Kasumi-1 (cell line): ENCODE measurements at regions not wholly inside any gene's neighbourhood (a gene's known extent, or its start where the extent isn't known, plus 50 kb on each side); places are given as distances from the start of the nearest gene placed in this dataset.
"Not testable (repeated sequence)": the region's sequence is repeated elsewhere in the genome, so short reads cannot be mapped to it uniquely, and the experiment has no call there.

Source experiments
- DNase-seq, 2 experiments: peaks; one replicate each; lab custom pipeline; 2025; lab: John Stamatoyannopoulos, UW

- no peak for DNase-seq
These were observed 542.1 kb downstream of the PRR16 start for GRCh38 chr5:121006217-121006616.

DNA sequence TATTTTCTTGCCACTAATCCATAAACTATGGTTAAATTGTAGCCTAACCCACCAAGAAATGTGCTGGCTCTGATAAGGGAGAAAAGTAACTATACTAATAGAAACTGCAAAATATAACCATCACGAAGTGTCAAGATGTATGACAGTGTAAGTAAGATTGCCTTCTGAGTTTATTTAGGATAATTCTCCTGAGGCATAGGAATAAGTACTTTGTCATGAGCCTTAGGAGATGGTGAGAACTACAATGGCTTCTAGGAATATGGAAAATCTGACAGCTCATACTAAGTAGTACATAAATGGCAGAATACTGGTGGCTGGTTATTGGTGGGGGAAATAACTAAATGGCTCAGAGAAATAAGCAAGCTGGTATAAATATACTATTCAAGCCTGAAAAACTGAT lies 543.9 kb downstream of the PRR16 start:
- DNase-seq = no peak

DNA sequence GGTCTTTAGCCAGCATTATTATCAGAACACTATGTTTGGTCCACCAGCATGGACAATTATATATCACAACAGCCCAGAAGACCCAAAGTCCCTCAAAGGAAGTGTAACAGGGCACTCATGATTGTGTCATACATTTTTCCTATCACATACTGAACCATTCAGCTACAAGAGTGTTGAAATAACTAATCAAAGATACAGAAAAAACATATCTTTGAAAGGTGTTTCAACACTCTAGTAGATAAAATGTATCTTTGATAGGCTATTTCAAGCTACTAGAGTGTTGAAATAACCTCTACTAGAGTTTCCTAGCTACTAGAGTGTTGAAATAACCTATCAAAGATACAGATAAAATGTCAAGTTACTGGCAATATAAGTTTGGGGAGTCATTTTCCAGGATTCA lies 545.0 kb downstream of the PRR16 start:
- no peak for DNase-seq

DNA sequence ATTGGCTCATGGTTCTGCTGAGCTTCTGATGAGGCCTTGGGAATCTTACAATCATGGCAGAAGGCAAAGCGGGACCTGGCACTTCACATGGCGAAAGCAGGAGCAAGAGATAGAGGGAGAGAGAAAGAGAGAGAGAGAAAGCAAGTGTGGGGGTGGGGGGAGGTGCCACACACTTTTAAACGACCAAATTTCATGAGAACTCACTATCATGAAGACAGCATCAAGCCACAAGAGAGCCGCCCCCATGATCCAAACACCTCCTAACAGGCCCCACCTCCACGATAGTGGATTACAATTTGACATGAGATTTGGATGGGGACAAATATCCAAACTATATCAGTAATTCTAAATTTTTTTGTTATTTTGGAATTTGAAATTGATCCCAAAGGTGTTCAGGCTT lies 553.9 kb downstream of the PRR16 start:
- no peak for DNase-seq

DNA sequence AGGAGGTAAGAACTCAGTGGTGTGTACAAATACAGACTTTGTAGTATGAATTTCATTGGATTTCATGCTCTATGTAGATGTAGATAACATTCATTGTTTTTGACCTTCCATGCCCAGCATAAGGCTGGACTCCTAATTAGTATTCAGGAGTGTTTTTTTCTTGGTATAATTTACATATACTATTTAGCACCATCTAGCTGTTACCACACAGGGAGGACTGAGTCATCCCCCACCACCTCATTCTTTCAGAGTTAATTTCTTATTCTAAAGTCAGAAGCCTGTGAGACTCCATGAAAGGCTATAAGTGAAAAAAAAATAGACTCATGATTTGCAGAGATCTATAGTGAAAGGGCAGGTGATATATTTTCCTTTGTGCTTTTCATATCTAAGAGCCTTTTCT lies 555.0 kb downstream of the PRR16 start:
- DNase-seq = no peak

DNA sequence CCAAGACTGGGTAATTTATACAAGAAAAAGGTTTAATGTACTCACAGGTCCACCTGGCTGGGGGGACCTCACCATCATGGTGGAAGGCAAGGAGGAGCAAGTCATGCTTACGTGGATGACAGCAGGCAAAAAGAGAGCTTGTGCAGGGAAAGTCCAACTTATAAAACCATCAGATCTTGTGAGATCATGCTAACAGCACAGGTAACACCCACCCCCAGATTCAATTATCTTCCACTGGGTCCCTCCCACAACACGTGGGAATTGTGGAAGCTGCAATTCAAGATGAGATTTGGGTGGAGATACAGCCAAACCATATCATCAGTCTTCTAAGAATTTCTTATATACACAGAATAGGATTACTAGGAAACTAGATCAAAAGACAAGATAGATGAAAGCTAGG lies 555.6 kb downstream of the PRR16 start:
- DNase-seq = no peak

DNA sequence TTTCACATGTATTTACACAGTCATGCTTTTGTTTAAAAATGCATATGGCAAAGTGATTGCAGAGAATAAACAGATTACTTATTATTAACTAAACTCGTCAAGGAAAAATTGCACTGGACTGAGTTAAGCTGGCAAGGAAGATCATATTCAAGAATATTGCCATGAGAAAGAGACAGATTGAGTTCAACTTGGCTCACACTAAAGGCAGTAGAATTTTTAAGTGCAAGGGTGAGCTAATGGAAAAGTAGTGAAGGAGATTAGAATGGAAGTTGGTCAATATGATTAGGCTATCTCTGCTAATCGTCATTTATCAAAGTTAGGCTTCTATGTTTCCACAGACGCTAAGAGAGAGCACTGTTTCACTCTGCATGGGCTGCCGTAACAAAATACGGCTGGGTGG lies 557.6 kb downstream of the PRR16 start:
- no peak for DNase-seq

DNA sequence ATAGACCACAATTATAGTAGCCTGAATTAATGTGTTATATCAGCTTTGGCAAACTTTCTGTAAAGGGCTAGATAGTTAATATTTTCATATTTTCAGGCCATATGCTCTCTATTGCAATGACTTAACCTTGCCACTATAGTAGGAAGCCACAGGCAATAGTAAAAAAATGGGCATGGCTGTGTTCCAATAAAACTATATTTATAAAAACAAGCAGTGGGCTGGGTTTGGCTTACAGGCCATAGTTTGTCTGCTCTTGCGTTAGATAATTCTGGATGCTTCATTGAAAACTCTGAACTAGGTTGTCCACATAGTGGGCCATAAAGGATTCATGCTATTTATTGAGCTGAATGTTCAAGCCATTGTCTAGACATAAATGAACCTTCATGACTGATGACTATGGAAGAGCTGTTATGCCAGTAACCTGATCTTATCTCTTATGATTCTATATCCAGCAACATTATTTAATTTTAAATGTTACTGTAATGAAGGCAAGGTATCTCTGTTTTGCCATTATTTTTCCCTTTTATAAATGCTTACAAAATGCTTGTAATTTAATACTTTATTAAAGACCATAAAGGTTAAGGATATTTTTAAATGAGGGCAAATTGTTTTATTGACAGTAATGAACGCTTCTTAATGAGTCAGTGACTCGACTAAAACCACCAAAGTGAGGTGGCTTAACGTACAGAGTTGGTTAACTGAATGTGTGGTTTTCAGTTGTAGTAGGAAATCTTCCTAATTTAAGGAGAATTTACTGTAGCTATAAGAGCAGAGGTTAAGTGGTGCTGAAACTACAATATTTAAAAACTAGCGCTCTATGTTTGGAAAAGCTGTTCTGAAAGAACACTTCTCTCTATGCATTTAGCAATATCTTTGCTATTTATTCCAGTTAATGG lies 560.6 kb downstream of the PRR16 start:
- DNase-seq = peak in 1 of 2 experiments; percentile 22

DNA sequence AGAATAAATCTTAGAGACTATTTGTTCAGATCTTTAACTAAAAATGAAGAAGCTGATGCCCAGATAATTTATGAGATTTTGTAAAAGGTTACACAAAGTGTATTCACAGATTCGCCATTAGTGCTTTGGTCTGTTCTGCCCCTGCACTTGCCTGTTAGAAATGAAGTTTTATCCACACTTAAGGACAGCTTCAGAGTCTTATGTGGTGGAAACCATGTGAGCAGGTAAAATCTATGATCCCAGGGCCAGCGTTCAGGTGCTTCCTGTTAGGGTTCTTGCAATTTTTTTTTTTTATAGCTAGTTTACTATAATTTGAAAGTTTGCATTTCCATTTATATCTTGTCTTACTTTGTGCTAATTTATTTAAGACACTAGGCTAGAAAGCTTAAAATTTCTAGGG lies 561.6 kb downstream of the PRR16 start:
- no peak for DNase-seq

GRCh38 chr5:121027636-121028035 lies 563.5 kb downstream of the PRR16 start:
- no peak for DNase-seq

- no peak for DNase-seq
These were observed 565.6 kb downstream of the PRR16 start for GRCh38 chr5:121029536-121030245.

DNA sequence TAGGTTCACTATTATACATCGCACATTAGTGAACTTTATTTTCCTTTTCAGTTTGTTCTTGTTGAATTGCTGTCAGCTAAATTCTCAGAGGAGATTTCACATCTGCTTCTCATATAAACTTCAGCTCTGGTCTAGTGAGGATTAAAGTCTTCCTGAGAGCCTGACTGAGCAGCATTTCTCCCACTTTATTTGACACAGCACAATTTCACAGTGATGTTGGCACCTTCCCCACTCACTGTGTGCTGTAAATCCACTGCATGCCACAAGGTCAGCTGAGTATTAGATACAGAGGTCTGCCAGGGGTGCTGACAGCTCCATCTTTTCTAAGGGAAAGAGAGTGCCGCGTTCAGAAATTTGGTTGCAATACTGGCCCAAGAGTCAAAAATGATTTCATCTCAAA lies 567.4 kb downstream of the PRR16 start:
- DNase-seq = no peak

DNA sequence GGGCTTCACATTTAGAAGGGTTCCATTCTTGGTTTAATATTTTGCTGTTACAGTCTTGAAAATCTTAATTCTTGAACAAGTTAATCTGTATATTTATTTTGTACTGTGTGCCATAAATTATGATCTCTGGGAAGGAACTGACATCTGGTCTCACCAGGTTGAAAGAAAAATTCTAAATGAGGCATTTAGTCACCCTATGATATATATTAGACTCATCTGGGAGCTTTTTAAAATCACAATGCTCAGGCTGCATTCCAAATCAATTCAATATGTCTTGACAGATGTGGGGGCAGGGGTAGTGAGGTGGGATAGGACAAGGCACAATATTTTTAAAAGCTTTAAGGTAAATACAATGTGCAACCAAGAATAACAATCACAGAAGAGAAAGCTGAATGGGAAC lies 569.2 kb downstream of the PRR16 start:
- DNase-seq = no peak

GRCh38 chr5:121038438-121038837 lies 574.3 kb downstream of the PRR16 start:
- DNase-seq = no peak

- DNase-seq = no peak
These were observed 585.9 kb downstream of the PRR16 start for GRCh38 chr5:121049971-121050370.

- DNase-seq = no peak
These were observed 589.2 kb downstream of the PRR16 start for GRCh38 chr5:121053055-121053985.

- peak; percentile 15 to 29 for DNase-seq
These were observed 591.5 kb downstream of the PRR16 start for GRCh38 chr5:121055586-121055985.

DNA sequence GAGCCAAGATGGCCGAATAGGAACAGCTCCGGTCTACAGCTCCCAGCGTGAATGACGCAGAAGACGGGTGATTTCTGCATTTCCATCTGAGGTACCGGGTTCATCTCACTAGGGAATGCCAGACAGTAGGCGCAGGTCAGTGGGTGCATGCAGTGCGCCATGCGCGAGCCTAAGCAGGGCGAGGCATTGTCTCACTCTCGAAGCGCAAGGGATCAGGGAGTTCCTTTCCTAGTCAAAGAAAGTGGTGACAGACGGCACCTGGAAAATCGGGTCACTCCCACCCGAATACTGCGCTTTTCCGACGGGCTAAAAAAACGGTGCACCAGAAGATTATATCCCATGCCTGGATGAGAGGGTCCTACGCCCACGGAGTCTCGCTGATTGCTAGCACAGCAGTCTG lies 600.1 kb downstream of the PRR16 start:
- DNase-seq = not testable (repeated sequence)

DNA sequence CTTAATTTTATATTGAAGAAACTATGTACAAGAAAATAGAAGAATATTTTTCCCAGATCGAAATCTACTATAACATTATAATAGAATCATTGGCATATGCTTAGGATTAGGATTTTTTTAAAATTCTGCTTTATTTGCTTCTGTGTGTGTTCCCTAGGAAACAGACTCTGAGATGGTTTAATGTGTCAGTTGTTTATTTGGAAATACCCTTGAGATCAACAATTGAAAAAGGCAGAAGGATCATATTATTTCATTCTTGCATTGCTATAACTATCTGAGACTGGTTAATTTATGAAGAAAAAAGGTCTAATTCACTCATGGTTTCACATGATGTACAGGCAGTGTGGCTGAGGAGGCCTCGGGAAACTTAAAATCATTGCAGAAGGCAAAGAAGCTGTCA lies 622.6 kb downstream of the PRR16 start:
- no peak for DNase-seq

- DNase-seq = no peak
These were observed 623.5 kb downstream of the PRR16 start for GRCh38 chr5:121087560-121087959.

DNA sequence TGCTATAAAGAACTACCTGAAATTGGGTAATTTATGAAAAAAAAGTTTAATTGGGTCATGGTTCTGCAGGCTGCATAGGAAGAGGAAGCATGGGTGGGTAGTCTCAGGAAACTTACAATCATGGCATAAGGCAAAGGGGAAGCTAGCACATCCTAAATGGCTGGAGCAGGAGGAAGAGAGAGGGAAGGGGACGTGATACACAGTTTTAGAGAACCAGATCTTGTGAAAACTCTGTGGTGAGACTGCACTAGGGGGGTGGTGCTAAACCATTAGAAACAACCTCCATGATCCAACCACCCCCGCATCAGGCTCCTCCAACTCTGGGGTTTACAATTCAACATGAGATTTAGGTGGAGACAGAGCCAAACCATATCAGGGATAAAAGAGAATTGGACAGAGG lies 624.2 kb downstream of the PRR16 start:
- peak; percentile 58 to 59 for DNase-seq

DNA sequence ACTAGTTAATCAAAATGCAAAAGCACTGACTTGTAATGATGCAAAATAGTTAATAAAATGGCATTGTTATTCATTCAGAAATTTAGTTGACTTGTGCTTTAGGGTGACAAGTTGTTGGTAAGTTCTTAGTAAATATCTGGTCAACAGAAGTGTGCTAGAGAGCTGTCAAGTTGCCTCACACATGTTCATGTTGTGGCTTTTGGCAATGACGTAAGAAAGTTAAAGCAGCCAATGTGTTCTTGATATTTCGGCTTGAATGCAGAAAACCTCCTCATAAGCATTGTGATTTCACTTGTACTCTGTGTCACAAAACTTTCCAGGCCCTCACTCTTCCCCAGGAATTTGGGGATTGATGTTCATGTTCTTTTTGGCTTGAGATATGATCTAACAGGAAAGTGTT lies 626.7 kb downstream of the PRR16 start:
- peak in 1 of 2 experiments; percentile 18 for DNase-seq
